WI38 (cell line): ENCODE measurements at regions not wholly inside any gene's neighbourhood (a gene's known extent, or its start where the extent isn't known, plus 50 kb on each side); places are given as distances from the start of the nearest gene placed in this dataset.

Experiments
- H3K4me3 ChIP-seq: 2 replicates; pipeline ENCODE4 v1.5.1; 2011; ENCODE audit warnings: low read depth, mild to moderate bottlenecking, control low read depth, low read length
- CTCF ChIP-seq: IDR thresholded peaks from 2 replicates; pipeline ENCODE4 v1.5.1; 2012; ENCODE audit warnings: low read depth, mild to moderate bottlenecking, control low read depth, low read length

- TF ChIP-seq CTCF, result no peak
- H3K4me3 ChIP-seq, result no peak overlapping the region
Measured at GRCh38 chr11:32003335-32003734, 87.5 kb upstream of the RCN1 start.

GRCh38 chr11:32002311-32002710 is 88.6 kb upstream of the RCN1 start:
- H3K4me3 ChIP-seq, result no peak overlapping the region
- TF ChIP-seq CTCF, result no peak

- TF ChIP-seq CTCF, result no peak
- H3K4me3 ChIP-seq, result no peak overlapping the region
Measured at GRCh38 chr11:31997955-31998354, 92.9 kb upstream of the RCN1 start.

GRCh38 chr11:31996159-31996881 is 94.6 kb upstream of the RCN1 start:
- TF ChIP-seq CTCF, result no peak
- no peak overlapping the region; the same call in 1 of the 2 replicates for H3K4me3 ChIP-seq

- H3K4me3 ChIP-seq, result peak overlapping the region; percentile 29
- TF ChIP-seq CTCF, result no peak
Measured at GRCh38 chr11:31995525-31996094, 95.3 kb upstream of the RCN1 start.

GRCh38 chr11:31995032-31995431 is 95.8 kb upstream of the RCN1 start:
- H3K4me3 ChIP-seq, result no peak overlapping the region
- no peak for TF ChIP-seq CTCF

- no peak for TF ChIP-seq CTCF
- no peak overlapping the region for H3K4me3 ChIP-seq
Measured at GRCh38 chr11:31987118-31988005, 103.5 kb upstream of the RCN1 start.
